DOHH2 (cell line): ENCODE measurements at regions not wholly inside any gene's neighbourhood (a gene's known extent, or its start where the extent isn't known, plus 50 kb on each side); places are given as distances from the start of the nearest gene placed in this dataset.

Source experiments
- CTCF ChIP-seq: fragments of 200-600 bp; sonication (generic); IDR thresholded peaks from one replicate; pipeline ENCODE4 v1.5.1; 2014; ENCODE audit warnings: antibody characterized with exemption, mild to moderate bottlenecking, low read depth, low read length; ENCODE audit not compliant: poor library complexity, severe bottlenecking
- EZH2phosphoT487 ChIP-seq: fragments of 200-600 bp; sonication (generic); IDR thresholded peaks from 2 replicates; pipeline ENCODE4 v1.6.1; 2017; ENCODE audit warnings: borderline replicate concordance, mild to moderate bottlenecking, antibody characterized with exemption, low read length, moderate library complexity, mixed read lengths

- TF ChIP-seq CTCF (no peak), EZH2phosphoT487 (no peak)
These were observed 142.6 kb downstream of the KATNIP start for GRCh38 chr16:27692576-27692975.
